ENCODE measurements at regions not wholly inside any gene's neighbourhood (a gene's known extent, or its start where the extent isn't known, plus 50 kb on each side); places are given as distances from the start of the nearest gene placed in this dataset.

DNA sequence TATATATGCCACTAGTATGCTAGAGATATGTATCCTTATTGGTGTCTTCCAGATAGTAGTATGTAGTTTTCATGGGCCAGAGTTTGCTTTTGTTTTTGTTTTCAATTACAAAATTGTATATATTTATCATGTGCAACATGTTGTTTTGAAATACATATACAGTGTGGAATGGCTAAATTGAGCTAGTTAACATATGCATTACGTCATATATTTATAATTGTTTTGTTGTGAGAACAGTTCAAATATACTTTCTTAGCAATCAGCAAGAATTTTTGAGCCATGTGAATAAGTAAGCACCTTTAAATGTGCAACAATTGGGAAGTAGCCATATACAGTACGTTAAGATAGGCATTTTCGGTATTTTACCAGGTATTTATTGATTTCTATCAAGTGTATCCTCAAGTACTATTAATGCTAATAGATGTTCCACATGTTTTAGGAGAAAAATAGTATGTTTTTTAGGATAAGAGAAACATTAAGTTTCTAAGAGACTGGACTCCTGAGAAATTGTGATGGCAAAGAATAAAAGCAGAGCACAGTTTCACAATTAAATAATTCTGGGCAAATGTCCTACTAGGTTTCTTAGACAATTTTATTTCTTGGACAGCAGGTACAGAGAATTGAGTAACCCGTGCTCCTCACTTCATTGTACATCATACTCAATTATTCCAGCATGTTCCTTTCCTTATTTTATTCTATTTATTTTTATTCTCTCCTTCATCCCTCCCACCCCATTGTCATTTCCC is 60.5 kb upstream of the SLC5A12 start:
- no peak overlapping the region for H3K27ac ChIP-seq
- H3K9me3 ChIP-seq: no peaks in the 10 kb centered on the region
- intact Hi-C loops (cut with DNase I): no loop called here
- H3K36me3 ChIP-seq: no peaks in the 10 kb centered on the region
- no peak overlapping the region for H3K4me3 ChIP-seq
- TF ChIP-seq, protein P1, sequence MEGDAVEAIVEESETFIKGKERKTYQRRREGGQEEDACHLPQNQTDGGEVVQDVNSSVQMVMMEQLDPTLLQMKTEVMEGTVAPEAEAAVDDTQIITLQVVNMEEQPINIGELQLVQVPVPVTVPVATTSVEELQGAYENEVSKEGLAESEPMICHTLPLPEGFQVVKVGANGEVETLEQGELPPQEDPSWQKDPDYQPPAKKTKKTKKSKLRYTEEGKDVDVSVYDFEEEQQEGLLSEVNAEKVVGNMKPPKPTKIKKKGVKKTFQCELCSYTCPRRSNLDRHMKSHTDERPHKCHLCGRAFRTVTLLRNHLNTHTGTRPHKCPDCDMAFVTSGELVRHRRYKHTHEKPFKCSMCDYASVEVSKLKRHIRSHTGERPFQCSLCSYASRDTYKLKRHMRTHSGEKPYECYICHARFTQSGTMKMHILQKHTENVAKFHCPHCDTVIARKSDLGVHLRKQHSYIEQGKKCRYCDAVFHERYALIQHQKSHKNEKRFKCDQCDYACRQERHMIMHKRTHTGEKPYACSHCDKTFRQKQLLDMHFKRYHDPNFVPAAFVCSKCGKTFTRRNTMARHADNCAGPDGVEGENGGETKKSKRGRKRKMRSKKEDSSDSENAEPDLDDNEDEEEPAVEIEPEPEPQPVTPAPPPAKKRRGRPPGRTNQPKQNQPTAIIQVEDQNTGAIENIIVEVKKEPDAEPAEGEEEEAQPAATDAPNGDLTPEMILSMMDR (IDR thresholded peaks at IDR 0.05): no peak
- DNase-seq (no peak), ATAC-seq (no peak), FAIRE-seq (no peak)
- H3K4me1 ChIP-seq: no peaks in the 10 kb centered on the region
- no peaks in the 10 kb centered on the region for H3K27me3 ChIP-seq
- 68 to 77% methylated on average over 4 of the region's 4 CpGs for WGBS, 2 donors

DNA sequence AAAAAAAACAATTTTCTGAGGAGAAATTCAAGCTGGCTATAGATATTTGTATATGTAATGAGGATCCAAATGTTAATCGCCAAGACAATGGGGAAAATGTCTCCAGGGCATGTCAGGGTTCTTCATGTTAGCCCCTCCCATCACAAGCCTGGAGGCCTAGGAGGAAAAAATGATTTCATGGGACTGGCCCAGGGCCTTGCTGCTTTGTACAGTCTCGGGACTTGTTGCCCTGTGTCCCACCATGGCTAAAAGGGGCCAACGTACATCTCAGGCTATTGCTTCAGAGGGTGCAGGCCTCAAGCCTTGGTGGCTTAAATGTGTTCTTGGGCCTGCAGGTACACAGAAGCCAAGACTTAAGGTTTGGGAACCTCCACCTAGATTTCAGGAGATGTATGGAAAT is 62.1 kb upstream of the SLC5A12 start:
- H3K4me1 ChIP-seq: no peaks in the 10 kb centered on the region
- no peaks in the 10 kb centered on the region for H3K9me3 ChIP-seq
- WGBS, 2 donors: 82 to 83% methylated on average over 3 of the region's 3 CpGs
- TF ChIP-seq, protein P1 (IDR thresholded peaks at IDR 0.05): no peak
- H3K36me3 ChIP-seq: no peaks in the 10 kb centered on the region
- no peak for ATAC-seq
- FAIRE-seq: no peak
- intact Hi-C loops (cut with DNase I): no loop called here
- no peaks in the 10 kb centered on the region for H3K27me3 ChIP-seq
- no peak for DNase-seq
- no peak overlapping the region for H3K4me3 ChIP-seq
- no peak overlapping the region for H3K27ac ChIP-seq

DNA sequence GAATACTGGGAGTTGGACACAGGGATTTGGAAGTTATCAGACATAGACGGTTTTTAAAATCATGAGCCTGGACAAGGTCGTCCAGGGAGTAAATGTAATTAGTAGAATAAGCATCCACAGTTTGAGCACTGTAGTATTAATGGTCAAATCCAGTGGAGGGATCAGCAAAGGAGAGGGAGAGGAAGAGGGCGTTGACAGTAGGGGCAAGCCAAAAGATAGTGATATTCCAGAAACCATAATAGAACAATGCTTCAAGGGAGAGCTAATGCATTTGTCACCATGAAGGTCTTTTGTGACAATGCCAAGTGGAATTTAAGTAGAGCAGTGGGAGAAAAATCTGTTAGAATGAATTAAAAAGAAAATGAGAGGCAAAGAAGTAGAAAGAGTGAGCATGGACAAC is 68.9 kb upstream of the SLC5A12 start:
- no peak overlapping the region for H3K27ac ChIP-seq
- H3K4me3 ChIP-seq: no peak overlapping the region
- H3K27me3 ChIP-seq: no peaks in the 10 kb centered on the region
- ATAC-seq (no peak), DNase-seq (no peak), FAIRE-seq (no peak)
- TF ChIP-seq, protein P1 (IDR thresholded peaks at IDR 0.05): no peak
- H3K9me3 ChIP-seq: no peaks in the 10 kb centered on the region
- no peaks in the 10 kb centered on the region for H3K36me3 ChIP-seq
- 49 to 57% methylated on average over 3 of the region's 3 CpGs for WGBS, 2 donors
- intact Hi-C loops (cut with DNase I): no loop called here
- no peaks in the 10 kb centered on the region for H3K4me1 ChIP-seq

DNA sequence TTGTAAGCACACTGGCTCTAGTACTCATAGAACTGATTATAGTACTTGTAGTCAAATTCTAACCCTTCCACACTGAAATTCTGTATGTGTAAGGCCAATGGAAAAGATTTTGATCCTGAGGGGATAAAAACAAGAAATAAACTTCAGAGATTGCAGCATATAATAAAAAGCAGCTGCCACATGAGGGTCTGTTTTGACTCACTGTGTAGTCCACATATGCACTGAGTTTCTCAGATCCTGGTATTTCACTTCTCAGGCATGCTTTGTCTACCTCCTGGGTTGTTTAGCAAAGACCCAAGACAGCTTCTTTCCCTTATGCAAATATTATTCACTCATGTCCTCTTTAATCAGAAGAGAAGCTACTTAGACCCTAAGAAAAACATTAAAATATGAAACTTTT is 71.1 kb upstream of the SLC5A12 start:
- no peaks in the 10 kb centered on the region for H3K9me3 ChIP-seq
- FAIRE-seq: no peak
- TF ChIP-seq, protein P1 (IDR thresholded peaks at IDR 0.05): no peak
- no peak overlapping the region for H3K4me3 ChIP-seq
- H3K4me1 ChIP-seq: no peaks in the 10 kb centered on the region
- intact Hi-C loops (cut with DNase I): no loop called here
- DNase-seq: no peak
- no peaks in the 10 kb centered on the region for H3K27me3 ChIP-seq
- H3K27ac ChIP-seq: no peak overlapping the region
- no peak for ATAC-seq
- no peaks in the 10 kb centered on the region for H3K36me3 ChIP-seq

DNA sequence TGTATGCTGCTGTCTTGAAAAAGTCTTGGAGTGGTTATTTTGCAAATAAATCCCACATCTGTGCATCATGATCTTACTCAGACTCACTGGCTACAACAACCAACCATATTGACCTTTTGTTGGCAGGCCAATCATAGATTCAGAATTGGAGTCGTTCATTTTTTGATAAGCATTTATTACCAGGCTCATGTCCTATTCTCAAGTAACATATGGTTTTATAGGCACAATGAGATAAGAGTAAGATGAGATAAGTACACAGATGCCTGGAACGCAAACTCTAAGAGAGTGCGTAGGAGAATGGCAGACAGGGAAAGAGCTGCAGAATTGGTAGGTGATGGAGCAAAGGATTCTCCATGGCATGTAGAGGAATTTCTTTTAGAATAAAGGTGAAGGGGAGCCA is 71.6 kb upstream of the SLC5A12 start:
- H3K36me3 ChIP-seq: no peaks in the 10 kb centered on the region
- no peak for DNase-seq
- no peaks in the 10 kb centered on the region for H3K27me3 ChIP-seq
- H3K27ac ChIP-seq: no peak overlapping the region
- no peaks in the 10 kb centered on the region for H3K9me3 ChIP-seq
- WGBS, 2 donors: 52 to 54% methylated on average over 3 of the region's 3 CpGs
- intact Hi-C loops (cut with DNase I): no loop called here
- no peaks in the 10 kb centered on the region for H3K4me1 ChIP-seq
- TF ChIP-seq, protein P1 (IDR thresholded peaks at IDR 0.05): no peak
- no peak for ATAC-seq
- no peak for FAIRE-seq
- no peak overlapping the region for H3K4me3 ChIP-seq
